ENCODE measurements at regions not wholly inside any gene's neighbourhood (a gene's known extent, or its start where the extent isn't known, plus 50 kb on each side); places are given as distances from the start of the nearest gene placed in this dataset.
"Not testable (repeated sequence)": the region's sequence is repeated elsewhere in the genome, so short reads cannot be mapped to it uniquely, and the experiment has no call there.

- FAIRE-seq = no peak
- no peak for DNase-seq (ENCODE audit: insufficient read length, low spot score)
Measured at GRCh38 chr12:78568321-78569020, 296.1 kb upstream of the SYT1 start.

- FAIRE-seq (no peak), DNase-seq (ENCODE audit: insufficient read length, low spot score) (no peak)
Measured at GRCh38 chr12:78571953-78572352, 292.6 kb upstream of the SYT1 start.

DNA sequence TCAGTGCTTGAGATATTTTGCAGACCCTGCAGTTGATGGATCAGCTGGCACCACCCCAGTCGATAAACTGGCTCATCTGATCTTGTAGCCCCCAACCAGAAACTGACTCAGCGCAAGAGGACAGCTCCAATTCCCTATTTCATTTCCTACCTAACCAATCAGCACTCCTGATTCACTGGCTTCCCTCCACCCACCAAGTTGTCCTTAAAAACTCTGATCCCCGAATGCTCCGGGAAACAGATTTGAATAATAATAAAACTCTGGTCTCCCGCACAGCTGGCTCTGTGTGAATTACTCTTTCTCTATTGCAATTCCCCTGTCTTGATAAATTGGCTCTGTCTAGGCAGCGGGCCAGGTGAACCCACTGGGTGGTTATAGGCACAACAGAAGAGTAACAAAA lies 289.4 kb upstream of the SYT1 start:
- not testable (repeated sequence) for FAIRE-seq; DNase-seq (ENCODE audit: insufficient read length, low spot score)

DNA sequence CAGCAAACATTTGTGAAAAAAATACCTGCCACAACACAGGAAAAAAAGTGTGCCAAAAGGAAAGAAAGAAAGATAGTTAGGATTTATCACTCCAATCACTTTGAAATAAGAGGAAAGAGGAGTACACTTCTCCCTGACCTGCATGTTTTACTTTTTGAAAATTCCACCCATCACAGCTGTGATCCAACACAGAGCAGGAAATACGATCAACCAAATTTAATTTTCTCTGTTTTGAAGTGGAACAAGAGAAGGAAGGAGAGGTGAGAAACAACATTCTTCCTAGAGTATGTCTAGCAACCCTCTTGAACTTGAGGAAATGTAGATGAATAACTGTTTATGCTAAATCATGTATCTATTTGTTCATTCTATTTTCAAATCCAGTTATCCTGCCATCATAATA lies 284.7 kb upstream of the SYT1 start:
- no peak for FAIRE-seq
- DNase-seq (ENCODE audit: insufficient read length, low spot score) = no peak

DNA sequence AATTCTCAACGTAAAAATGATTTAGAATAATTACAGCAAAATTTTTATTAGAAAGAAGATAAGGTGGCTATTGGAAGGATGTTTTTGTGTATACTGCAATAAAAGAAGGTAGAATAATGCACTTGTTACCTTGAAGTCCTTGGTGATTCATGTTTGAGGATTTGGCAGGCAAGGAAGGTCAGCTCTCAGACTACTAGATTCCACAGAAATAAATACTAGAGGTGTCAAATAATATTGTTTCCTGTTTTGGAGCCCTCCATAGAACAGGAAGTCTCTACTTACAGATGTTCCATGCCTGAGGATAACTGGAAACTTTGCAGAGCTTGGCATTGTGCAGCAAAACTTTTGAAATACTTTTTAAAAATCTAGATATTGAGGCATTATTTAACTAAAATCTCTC lies 284.3 kb upstream of the SYT1 start:
- no peak for DNase-seq (ENCODE audit: insufficient read length, low spot score)
- FAIRE-seq = no peak

DNA sequence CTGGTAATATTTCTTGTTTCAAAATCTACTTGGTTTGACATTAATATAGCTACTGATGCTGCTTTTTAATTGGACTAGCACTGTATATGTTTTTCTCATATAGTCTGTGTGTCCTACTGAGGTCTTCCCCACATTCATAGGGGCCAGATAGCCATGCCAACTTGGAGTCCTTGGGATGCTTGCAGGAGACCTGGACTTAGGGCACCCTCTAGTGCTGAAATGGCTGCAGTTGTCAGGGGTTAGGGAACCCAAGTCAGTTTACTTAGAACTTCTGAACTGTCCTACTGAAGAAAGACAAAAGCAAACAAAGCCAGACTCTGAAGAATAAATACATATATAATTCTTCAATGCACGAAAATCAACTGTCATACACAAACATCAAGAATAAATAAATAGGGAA lies 279.9 kb upstream of the SYT1 start:
- FAIRE-seq (no peak), DNase-seq (ENCODE audit: insufficient read length, low spot score) (no peak)

DNA sequence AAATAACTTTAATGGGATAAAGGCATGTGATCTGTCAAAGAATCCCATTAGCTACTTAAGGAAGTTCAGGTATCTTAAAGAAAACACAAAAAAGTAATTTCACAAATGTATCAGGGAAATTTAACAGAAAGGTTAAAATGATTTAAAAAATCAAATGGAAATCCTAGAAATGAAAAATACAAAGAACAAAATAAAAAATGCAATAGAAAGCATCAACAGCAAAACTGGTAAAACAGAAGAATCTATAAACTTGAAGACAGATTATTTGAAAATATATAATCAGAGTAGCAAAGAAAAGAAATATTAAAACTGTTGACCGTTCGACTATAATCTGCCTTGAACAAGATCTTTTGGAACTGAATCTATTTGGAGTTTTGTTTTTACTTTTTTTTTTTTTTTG lies 279.4 kb upstream of the SYT1 start:
- FAIRE-seq = no peak
- DNase-seq (ENCODE audit: insufficient read length, low spot score) = no peak

- DNase-seq (ENCODE audit: insufficient read length, low spot score) (no peak), FAIRE-seq (no peak)
Measured at GRCh38 chr12:78586790-78587189, 277.8 kb upstream of the SYT1 start.

- FAIRE-seq = no peak
Measured at GRCh38 chr12:78599366-78599765, 265.2 kb upstream of the SYT1 start.

DNA sequence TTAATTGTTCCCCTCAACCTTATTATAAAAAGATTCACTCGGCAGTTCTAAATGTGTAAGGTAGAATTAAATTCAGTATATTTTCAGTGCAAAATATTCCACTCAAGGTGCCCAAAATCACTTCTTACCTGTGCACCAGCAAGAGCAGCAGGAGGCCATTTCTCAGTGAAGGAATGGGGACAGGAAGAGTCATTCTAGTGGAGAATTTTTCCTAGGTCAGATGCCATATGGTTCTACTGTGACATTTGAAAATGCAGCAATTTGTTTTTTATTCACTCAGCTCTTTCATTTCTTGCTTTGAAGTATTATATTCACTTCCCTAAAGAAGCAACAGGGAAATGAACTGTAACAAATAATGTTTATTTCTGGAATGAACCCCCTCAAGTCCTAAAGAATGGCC lies 264.0 kb upstream of the SYT1 start:
- no peak for DNase-seq (ENCODE audit: insufficient read length, low spot score)
- no peak for FAIRE-seq

More at GRCh38 chr12:78599366-78599765, 265.2 kb upstream of the SYT1 start:
- no peak for DNase-seq (ENCODE audit: insufficient read length, low spot score)

GRCh38 chr12:78611504-78611903 lies 253.1 kb upstream of the SYT1 start:
- DNase-seq (ENCODE audit: insufficient read length, low spot score) (no peak), FAIRE-seq (no peak)

DNA sequence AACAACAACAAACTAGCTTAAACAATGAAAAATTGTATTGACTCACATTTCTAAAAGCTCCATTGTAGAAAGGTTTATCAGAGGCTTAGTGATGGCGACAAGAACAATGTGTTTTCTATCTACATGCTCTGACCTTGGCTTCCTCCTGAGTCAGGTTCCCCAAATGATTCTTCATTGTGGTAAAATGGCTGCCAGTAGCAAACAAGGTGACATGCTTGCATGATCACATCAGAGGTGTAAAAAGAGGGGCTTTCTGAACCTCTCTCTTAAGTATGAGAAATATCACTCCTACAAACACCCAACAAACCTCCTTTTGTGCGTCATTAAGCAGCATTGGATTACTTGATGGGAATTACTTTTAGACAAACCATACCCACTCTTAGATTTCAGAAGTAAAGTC lies 252.4 kb upstream of the SYT1 start:
- FAIRE-seq (no peak), DNase-seq (ENCODE audit: insufficient read length, low spot score) (no peak)

DNA sequence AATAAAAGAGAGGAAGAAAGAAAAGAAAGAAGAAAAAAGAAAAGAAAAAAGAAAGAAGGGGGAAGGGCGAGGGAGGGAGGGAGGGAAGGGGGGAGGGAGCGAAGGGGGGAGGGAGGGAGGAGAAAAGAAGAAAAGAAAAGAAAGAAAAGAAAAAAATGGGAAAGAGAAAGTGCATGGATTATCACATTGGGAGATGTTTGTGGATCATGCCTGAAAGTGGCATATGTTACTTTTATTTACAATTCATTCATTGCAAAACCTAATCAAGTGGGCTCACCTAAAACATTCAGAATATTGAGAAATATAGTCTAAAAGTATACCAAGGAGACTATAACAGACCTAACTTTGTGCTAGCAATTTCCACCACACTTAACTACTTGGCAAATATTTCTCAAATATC lies 246.9 kb upstream of the SYT1 start:
- no peak for FAIRE-seq
- DNase-seq (ENCODE audit: insufficient read length, low spot score) = no peak

GRCh38 chr12:78622529-78623195 lies 241.9 kb upstream of the SYT1 start:
- DNase-seq (ENCODE audit: insufficient read length, low spot score) (no peak), FAIRE-seq (no peak)

GRCh38 chr12:78628491-78629100 lies 236.0 kb upstream of the SYT1 start:
- no peak for FAIRE-seq

DNA sequence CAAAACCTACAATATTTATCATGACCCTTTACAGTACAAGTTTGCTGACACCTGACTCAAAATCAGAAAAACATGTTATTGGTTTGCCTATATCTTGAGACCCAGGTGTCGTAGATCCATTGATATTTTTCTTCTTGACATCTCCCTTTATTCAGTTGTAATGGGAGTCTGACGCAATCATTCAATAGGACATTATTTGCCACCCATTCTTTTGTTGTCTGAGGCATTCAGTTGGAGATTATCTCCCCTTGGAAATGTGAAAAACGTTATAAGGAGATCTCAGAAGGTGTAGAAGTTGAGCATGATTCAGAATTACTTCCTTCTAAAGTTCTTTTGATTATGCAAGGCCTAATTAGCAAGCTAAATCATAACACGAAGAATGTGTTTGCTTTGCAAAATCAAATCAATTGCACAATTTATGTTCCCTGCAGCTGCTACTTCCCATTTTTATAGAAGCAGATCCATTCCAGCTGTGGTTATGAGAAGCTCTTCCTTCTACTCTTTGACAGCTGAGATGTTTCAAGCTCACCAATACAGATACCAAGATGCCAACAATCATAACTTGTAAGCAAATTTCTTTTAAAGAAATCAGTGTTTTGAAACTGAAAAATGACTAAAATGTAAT lies 228.2 kb upstream of the SYT1 start:
- FAIRE-seq (no peak), DNase-seq (ENCODE audit: insufficient read length, low spot score) (no peak)

More at GRCh38 chr12:78628491-78629100, 236.0 kb upstream of the SYT1 start:
- DNase-seq (ENCODE audit: insufficient read length, low spot score) = no peak

DNA sequence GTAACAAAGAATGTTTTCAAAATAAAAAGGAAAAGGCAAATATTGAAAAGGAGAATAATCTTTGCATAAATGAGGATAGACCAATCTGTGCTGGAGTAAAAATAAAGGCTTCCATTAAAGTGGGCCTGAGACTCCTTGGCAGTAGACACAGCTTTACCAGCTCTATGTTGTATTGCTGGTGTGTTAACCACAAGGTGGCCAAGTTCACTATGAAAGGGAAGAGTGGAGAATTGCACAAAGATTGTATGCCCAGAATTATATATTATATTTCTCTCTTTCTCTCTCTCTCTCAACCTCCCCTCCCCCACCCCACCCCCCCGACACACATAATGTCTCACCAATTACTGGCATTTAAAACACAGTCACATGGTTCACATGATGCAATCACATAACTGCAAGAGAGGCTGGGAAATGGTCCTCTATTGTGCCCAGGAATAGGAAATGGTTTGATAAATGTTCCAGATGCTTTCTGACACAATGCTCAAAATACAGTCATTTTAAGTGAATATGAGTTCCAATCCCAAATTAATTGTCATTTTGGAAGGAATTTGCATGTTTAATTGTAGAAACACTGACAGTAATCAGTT lies 222.6 kb upstream of the SYT1 start:
- FAIRE-seq (no peak), DNase-seq (ENCODE audit: insufficient read length, low spot score) (no peak)

GRCh38 chr12:78645956-78646355 lies 218.6 kb upstream of the SYT1 start:
- FAIRE-seq (no peak), DNase-seq (ENCODE audit: insufficient read length, low spot score) (no peak)

DNA sequence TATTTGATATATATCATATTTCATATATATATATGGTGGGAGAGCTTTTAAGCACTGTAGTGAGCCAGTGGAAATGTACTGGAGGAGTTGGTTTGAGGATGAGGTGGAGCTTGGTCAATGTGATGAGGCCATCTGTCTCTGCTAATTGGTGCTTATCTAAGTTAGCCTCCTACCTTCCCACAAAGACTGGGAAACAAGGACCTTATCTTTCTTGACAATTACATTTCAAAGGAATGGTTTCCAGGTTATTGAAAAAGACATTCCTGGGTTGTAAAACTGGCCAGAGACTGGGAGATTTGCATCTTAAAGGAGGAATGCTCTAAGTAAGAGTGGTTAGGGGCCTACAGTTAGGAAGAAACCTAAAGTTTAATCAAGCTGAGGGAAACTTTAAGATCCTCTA lies 212.8 kb upstream of the SYT1 start:
- no peak for FAIRE-seq
- DNase-seq (ENCODE audit: insufficient read length, low spot score) = no peak

DNA sequence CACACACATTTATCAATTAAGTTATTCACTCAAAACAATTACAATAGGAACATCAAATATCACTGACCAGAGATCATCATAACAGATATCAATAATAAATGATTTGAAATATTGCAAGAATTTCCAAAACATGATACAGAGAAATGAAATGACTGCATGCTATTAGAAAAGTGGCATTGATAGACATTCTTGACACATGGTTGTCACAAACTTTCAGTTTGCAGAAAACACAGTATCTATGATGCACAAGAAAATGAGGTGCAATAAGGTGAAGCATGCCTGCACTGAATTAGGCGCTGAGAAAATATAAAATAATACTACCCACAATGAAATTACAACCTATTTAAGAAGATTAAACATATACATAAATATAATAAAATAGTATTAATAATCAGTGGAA lies 198.0 kb upstream of the SYT1 start:
- no peak for FAIRE-seq
- DNase-seq (ENCODE audit: insufficient read length, low spot score) = no peak

GRCh38 chr12:78671295-78671694 lies 193.3 kb upstream of the SYT1 start:
- DNase-seq (ENCODE audit: insufficient read length, low spot score) (no peak), FAIRE-seq (no peak)

Data from HTR-8/SVneo (cell line).